Tibial nerve (tissue), 4 donors: ENCODE measurements at regions not wholly inside any gene's neighbourhood (a gene's known extent, or its start where the extent isn't known, plus 50 kb on each side); places are given as distances from the start of the nearest gene placed in this dataset.

Source experiments
- DNase-seq, 2 donors: peaks; one replicate each; pipeline ENCODE4 v3.0.0-alpha.2; 2019; ENCODE audit warnings: low spot score in 2 of 2
- H3K27ac ChIP-seq, 4 donors: fragments of 200-600 bp; sonication (generic) in 3 of 4; one replicate each; pipeline ENCODE4 v1.5.1; 2017 to 2019; ENCODE audit warnings: mild to moderate bottlenecking in 1 of 4
- H3K27me3 ChIP-seq, 2 donors: fragments of 200-600 bp; sonication (generic) in 1 of 2; one replicate each; pipeline versions ENCODE4 v1.5.1 to v1.6.0; 2017 to 2019
- H3K36me3 ChIP-seq, 3 donors: fragments of 200-600 bp; sonication (generic); one replicate each; pipeline ENCODE4 v1.5.1; 2018 to 2019
- H3K4me1 ChIP-seq, 4 donors: fragments of 200-600 bp; sonication (generic) in 3 of 4; one replicate each; pipeline ENCODE4 v1.5.1; 2017 to 2019
- H3K4me3 ChIP-seq, 4 donors: fragments of 200-600 bp; sonication (generic) in 3 of 4; one replicate each; pipeline ENCODE4 v1.5.1; 2017 to 2019; ENCODE audit warnings: mild to moderate bottlenecking in 1 of 4, moderate library complexity in 1 of 4
- H3K9me3 ChIP-seq, 4 donors: fragments of 200-600 bp; sonication (generic) in 3 of 4; one replicate each; pipeline ENCODE4 v1.5.1; 2017 to 2019
- EP300 ChIP-seq, 2 donors: sonication (generic); formaldehyde crosslinking; IDR thresholded peaks; one replicate each; pipeline ENCODE4 v1.6.1; 2017; ENCODE audit warnings: antibody characterized with exemption in 2 of 2, mild to moderate bottlenecking in 1 of 2
- POLR2A ChIP-seq, 2 donors: fragments of 450-650 bp; IDR thresholded peaks; one replicate each; pipeline ENCODE4 v1.6.1; 2017; ENCODE audit warnings: antibody characterized with exemption in 2 of 2, mild to moderate bottlenecking in 2 of 2, moderate library complexity in 2 of 2
- WGBS, 2 donors: methylation state at CpG; one replicate each; pipeline ENCODE4 v1.1.5; 2018; 5-methylcytosine and 5-hydroxymethylcytosine counted together
- TF ChIP-seq, protein P1 (sequence below), 5 experiments: fragments of 200-600 bp in 3 of 5; fragments of 450-650 bp in 2 of 5; sonication (generic) in 3 of 5; IDR thresholded peaks; one replicate each; pipeline ENCODE4 v1.5.1; 2016 to 2019; ENCODE audit warnings: antibody characterized with exemption in 5 of 5, mild to moderate bottlenecking in 3 of 5, moderate library complexity in 2 of 5

DNA sequence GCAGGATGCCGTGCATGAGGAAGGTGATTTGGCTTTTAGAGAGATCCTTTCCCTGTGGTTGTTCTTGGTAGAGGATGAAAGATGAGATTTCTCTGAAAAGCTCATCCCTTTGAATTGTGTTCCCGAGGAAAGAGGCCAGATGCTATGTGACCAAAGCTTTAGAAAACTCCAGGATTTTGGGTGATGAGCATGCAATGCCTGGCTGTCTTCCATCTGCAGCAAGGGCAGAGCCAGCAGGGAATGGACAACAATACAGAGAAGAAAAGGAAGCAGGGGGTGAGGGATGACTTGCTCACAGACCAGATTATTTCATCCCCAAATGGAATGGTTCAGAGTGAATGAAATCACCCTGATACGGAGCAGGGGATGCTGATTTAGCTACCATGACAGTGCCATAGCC lies 949.7 kb upstream of the EEF2KMT start:
- peaks cover 0 to 12% (median 0%) of the 10 kb centered on the region in 4 donors for H3K9me3 ChIP-seq
- H3K27me3 ChIP-seq = no peaks in the 10 kb centered on the region
- H3K36me3 ChIP-seq = no peaks in the 10 kb centered on the region
- H3K4me1 ChIP-seq = no peaks in the 10 kb centered on the region
- 80 to 87% methylated on average over 3 of the region's 3 CpGs for WGBS, 2 donors
- DNase-seq = no peak
- no peak overlapping the region for H3K27ac ChIP-seq
- TF ChIP-seq EP300 (IDR thresholded peaks at IDR 0.05) (no peak), POLR2A (IDR thresholded peaks at IDR 0.05) (no peak)
- TF ChIP-seq, protein P1, sequence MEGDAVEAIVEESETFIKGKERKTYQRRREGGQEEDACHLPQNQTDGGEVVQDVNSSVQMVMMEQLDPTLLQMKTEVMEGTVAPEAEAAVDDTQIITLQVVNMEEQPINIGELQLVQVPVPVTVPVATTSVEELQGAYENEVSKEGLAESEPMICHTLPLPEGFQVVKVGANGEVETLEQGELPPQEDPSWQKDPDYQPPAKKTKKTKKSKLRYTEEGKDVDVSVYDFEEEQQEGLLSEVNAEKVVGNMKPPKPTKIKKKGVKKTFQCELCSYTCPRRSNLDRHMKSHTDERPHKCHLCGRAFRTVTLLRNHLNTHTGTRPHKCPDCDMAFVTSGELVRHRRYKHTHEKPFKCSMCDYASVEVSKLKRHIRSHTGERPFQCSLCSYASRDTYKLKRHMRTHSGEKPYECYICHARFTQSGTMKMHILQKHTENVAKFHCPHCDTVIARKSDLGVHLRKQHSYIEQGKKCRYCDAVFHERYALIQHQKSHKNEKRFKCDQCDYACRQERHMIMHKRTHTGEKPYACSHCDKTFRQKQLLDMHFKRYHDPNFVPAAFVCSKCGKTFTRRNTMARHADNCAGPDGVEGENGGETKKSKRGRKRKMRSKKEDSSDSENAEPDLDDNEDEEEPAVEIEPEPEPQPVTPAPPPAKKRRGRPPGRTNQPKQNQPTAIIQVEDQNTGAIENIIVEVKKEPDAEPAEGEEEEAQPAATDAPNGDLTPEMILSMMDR (IDR thresholded peaks at IDR 0.05) = no peak
- H3K4me3 ChIP-seq = no peak overlapping the region

- peaks cover 0 to 9% (median 0%) of the 10 kb centered on the region in 4 donors for H3K9me3 ChIP-seq
- no peak overlapping the region for H3K27ac ChIP-seq
- no peaks in the 10 kb centered on the region for H3K4me1 ChIP-seq
- H3K4me3 ChIP-seq = no peak overlapping the region
- TF ChIP-seq EP300 (IDR thresholded peaks at IDR 0.05) = no peak
- TF ChIP-seq, protein P1 (IDR thresholded peaks at IDR 0.05) = no peak
- no peak for TF ChIP-seq POLR2A (IDR thresholded peaks at IDR 0.05)
- H3K27me3 ChIP-seq = no peaks in the 10 kb centered on the region
- 82 to 84% methylated on average over 5 of the region's 5 CpGs for WGBS, 2 donors
- no peak for DNase-seq
- no peaks in the 10 kb centered on the region for H3K36me3 ChIP-seq
These were observed 941.5 kb upstream of the EEF2KMT start for GRCh38 chr16:6038941-6039645.

GRCh38 chr16:6035161-6035560 lies 937.6 kb upstream of the EEF2KMT start:
- no peaks in the 10 kb centered on the region for H3K27me3 ChIP-seq
- H3K36me3 ChIP-seq = no peaks in the 10 kb centered on the region
- no peak for DNase-seq
- H3K4me1 ChIP-seq = no peaks in the 10 kb centered on the region
- TF ChIP-seq POLR2A (IDR thresholded peaks at IDR 0.05) (no peak), EP300 (IDR thresholded peaks at IDR 0.05) (no peak)
- TF ChIP-seq, protein P1 (IDR thresholded peaks at IDR 0.05) = no peak
- 67 to 78% methylated on average over 6 of the region's 6 CpGs for WGBS, 2 donors
- peaks cover 0 to 4% (median 0%) of the 10 kb centered on the region in 4 donors for H3K9me3 ChIP-seq
- H3K4me3 ChIP-seq = no peak overlapping the region
- no peak overlapping the region for H3K27ac ChIP-seq

DNA sequence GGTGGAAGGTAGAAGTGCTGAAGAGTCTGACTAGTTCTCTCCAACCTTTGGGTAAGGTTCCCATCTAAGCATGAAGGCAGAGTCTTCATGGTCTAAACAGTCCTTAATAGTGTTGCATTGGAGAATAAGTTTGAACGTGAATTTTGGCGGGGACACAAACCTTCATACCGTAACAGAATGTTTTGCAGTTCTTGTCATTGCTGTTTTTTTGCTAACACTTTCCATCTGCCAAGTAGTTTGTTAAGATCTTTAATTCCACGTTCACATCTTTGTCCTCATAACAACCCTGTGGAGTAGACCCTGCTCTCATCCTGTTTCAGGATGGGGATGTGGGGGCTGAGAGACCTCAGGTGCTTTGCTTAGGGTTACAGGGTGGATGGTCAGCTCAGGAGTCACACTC lies 936.9 kb upstream of the EEF2KMT start:
- H3K36me3 ChIP-seq = no peaks in the 10 kb centered on the region
- TF ChIP-seq, protein P1 (IDR thresholded peaks at IDR 0.05) = no peak
- TF ChIP-seq EP300 (IDR thresholded peaks at IDR 0.05) = no peak
- no peak for TF ChIP-seq POLR2A (IDR thresholded peaks at IDR 0.05)
- peaks cover 0 to 4% (median 0%) of the 10 kb centered on the region in 4 donors for H3K9me3 ChIP-seq
- no peak overlapping the region for H3K27ac ChIP-seq
- no peak for DNase-seq
- H3K27me3 ChIP-seq = no peaks in the 10 kb centered on the region
- H3K4me1 ChIP-seq = no peaks in the 10 kb centered on the region
- H3K4me3 ChIP-seq = no peak overlapping the region
- WGBS, 2 donors = 90 to 91% methylated on average over 4 of the region's 4 CpGs

DNA sequence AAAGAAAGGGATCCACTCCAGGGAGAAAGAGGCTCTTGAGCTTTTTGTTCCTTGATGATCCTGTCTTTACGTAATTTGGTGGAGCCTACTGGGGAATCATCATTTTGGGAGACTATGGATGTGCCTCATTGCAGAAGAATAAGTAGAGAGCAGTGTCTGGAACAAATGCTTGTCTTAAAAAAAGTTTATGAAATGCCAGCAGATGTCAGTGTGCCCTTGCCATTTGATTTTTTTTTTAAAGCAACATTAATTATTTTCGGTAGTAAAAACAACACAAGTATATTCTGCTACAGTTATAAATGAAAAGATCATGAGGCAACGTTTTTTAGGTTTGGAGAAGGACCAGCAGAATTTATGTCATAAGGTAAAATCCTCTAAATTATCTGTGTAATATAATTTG lies 934.8 kb upstream of the EEF2KMT start:
- Histone ChIP-seq H3K36me3 (no peaks in the 10 kb centered on the region), H3K4me1 (no peaks in the 10 kb centered on the region), H3K4me3 (no peak overlapping the region), H3K27me3 (no peaks in the 10 kb centered on the region), H3K27ac (no peak overlapping the region), H3K9me3 (peaks cover 0 to 4% (median 0%) of the 10 kb centered on the region in 4 donors)
- DNase-seq = no peak
- TF ChIP-seq POLR2A (IDR thresholded peaks at IDR 0.05) = no peak
- TF ChIP-seq, protein P1 (IDR thresholded peaks at IDR 0.05) = no peak
- no peak for TF ChIP-seq EP300 (IDR thresholded peaks at IDR 0.05)
- WGBS, 2 donors = 50 to 54% methylated on average over 3 of the region's 3 CpGs
